KBM-7 (cell line): ENCODE measurements at regions not wholly inside any gene's neighbourhood (a gene's known extent, or its start where the extent isn't known, plus 50 kb on each side); places are given as distances from the start of the nearest gene placed in this dataset.
A peak's percentile ranks its signal among the peaks of the same experiment; 100 is the strongest.

Experiments used
- DNase-seq: peaks from one replicate; pipeline ENCODE4 v3.0.0-alpha.2; 2015
- in situ Hi-C: fragments of 300-500 bp; cut with MboI; formaldehyde crosslinking; loops from 2 replicates; pipeline ENCODE4 v1.14.3; 2020; ENCODE audit warnings: low sequenced_read_pairs, low pct_unique_long_range_greater_than_20kb, mixed read lengths

DNA sequence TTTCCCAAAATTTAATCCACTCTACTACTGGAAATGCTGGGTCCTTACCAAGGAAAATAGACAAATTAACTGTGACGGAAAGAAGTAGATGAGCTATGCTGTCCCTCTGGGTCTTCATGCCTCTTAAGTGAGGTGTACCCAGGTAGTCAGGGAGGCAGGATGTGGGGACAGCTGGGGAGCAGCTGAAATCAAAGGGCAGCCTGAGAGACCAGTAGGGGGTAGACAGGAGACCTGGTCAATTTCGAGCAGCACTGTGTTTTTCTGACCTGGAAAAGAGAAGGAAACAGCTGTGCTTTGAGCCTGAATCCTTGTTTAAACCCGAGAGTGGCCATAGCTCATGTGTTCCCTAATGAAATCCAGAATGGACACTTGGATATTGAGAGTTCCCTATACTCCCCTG is 587.3 kb downstream of the EFNB2 start:
- in situ Hi-C loops: no loop called here
- no peak for DNase-seq

DNA sequence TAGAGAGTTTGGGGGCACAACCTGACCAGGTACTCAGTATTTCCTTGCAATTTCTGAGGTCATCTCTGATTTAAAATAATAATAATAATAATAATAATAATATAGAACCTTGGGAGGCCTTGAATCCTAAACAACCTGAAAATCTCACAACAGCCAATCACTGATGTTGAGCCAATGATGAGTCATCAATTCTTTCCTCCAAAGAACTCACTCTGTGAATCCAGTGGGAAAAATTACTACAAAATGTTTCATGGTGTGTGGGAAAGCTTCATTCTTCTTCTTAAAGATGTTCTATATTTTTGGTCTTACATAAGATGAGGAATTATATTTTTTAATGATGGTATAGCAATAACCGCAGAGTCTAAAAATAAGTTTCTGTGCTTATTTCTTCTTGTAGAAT is 594.6 kb downstream of the EFNB2 start:
- DNase-seq: no peak
- in situ Hi-C loops: no loop called here

DNA sequence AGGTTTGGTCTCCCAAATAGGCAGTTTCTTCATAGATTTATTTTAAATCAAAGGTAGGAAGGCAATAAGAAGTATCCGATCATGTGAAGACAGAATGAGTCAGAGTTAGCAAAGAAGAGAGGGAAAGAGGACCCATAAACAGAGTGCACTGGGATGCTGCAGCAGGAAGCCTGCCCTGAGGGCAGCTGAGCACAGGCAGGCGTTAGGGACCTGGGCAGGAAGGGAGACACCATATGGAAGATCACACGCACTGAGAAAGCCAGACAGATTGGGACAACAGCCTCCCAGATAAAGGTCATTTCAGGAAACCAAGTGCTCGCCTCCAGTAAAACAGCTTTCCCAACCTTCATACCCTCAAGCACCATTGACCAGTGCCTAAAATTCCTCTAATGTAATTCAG is 598.0 kb downstream of the EFNB2 start:
- DNase-seq: no peak
- in situ Hi-C loops: no loop called here

DNA sequence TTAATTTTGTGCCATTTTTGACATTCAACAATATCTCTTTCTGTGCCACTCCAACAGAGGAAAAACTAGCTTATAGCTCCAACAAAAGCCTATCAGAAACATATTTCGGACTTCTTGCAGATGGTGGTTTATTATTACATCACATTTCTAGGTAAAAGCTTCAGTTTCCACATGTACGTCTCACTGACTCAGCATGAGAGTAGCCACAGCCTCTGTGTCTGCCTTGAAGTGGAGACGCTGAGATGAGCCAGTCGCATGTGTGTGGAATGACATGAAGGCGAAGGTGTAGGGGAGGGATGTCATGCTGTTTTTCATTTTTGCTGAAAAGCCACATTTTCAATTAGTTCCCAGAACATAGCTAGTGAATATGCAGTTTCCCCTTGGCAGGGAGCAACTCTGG is 598.6 kb downstream of the EFNB2 start:
- in situ Hi-C loops: no loop called here
- no peak for DNase-seq

DNA sequence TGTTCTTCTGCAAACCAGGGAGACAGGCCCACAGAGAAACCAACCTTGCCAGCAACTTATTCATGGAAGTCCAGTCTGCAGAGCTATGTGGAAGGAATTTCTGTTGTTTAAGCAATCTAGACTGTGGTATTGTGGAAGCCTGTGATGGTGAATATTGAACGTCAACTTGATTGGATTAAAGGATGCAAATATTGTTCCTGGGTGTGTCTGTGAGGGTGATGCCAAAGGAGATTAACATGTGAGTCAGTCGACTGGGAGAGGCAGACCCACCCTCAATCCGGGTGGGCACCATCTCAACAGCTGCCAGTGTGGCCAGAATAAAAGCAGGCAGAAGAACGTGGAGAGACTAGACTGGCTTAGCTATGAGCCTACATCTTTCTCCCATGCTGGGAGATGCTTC is 606.0 kb downstream of the EFNB2 start:
- no peak for DNase-seq
- in situ Hi-C loops: no loop called here

DNA sequence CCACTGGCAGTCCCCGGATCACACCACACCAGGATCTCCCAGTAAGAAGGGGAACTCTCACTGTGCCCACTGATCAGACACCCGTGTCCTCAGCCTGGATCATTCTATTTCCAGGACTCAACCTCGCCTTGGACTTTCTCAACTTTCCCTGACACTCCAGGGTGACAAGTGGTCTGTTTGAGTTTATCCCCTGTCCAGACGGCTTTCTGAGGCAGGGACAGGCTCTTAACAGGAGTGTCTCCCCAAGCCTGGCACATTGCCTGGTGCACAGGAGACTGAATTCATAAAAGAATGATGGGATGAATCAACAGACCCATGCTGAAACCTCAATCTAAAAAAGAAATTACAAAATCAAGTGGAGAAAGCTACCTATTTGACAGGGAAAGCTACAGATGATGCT is 606.6 kb downstream of the EFNB2 start:
- in situ Hi-C loops: no loop called here
- no peak for DNase-seq

DNA sequence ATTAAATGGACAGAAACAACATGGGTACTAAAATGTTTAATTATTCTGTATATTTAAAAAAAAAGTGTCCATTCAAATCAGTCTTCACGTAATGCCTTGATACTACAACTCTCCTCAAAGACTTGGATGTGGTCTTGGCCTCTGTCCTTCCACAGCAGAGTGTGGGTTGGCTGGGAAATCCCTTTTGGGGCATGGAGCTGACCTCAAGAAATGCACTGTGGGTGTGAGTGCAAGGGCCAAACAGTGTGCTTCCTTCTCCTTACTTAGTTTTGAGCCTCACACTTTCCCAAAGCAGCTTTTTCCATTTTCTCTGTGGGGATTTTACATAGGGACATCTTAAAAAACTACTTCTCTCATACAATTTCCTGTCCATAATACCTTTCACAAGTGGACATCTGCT is 607.4 kb downstream of the EFNB2 start:
- DNase-seq: no peak
- in situ Hi-C loops: no loop called here

DNA sequence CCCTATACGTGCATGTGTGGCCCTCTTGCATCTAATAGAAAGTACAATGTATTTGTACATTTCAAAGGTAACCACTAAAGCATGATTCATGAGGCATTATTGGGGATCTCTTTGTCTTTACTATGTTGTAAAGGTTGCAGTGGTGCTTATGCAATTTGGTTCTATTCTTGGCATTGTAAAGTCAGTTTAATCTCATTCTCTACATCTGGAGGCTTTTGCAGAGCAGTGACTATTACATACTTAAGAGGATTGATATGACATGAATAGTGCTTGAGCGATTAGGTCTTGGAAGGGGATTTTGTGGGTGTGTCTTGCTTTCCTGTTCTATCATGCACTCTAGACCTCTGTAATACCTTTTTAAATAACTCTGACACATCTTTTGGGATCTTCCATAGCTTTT is 610.0 kb downstream of the EFNB2 start:
- no peak for DNase-seq
- in situ Hi-C loops: no loop called here

DNA sequence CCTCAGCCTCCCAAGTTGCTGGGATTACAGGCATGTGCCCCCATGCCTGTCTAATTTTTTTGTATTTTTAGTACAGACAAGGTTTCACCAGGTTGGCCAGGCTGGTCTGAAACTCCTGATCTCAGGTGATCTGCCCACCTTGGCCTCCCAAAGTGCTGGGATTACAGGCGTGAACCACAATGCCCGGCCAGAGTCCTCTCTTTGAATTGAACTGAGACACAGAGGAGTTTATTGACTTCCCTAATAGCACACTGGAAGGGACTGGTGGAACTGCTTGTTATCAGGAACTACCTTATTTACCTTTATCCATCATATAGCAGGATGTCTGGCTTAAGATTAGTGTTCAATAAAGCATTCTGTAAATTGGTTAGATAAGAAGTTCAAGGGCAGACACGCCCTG is 613.8 kb downstream of the EFNB2 start:
- in situ Hi-C loops: no loop called here

DNA sequence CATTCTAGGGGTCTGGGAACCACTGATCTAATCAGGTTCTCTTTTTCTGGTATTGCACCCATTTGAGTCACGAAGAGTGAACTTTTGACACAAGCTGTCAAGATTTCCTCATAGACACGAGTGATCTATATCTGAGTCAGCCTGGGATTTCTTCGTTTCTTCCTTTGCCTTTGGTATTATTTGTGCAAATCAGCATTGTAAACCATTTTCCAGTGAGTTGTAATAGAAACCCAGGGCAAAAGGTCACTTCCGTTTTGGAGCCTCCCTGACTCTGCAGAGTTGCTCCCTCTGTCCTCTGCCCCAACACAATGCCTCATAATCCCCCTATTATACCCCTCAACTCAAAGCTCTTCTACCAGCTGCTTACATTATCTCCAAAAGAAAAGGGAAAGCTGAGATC is 615.1 kb downstream of the EFNB2 start:
- no peak for DNase-seq

More for the DNA sequence above, 613.8 kb downstream of the EFNB2 start:
- no peak for DNase-seq

DNA sequence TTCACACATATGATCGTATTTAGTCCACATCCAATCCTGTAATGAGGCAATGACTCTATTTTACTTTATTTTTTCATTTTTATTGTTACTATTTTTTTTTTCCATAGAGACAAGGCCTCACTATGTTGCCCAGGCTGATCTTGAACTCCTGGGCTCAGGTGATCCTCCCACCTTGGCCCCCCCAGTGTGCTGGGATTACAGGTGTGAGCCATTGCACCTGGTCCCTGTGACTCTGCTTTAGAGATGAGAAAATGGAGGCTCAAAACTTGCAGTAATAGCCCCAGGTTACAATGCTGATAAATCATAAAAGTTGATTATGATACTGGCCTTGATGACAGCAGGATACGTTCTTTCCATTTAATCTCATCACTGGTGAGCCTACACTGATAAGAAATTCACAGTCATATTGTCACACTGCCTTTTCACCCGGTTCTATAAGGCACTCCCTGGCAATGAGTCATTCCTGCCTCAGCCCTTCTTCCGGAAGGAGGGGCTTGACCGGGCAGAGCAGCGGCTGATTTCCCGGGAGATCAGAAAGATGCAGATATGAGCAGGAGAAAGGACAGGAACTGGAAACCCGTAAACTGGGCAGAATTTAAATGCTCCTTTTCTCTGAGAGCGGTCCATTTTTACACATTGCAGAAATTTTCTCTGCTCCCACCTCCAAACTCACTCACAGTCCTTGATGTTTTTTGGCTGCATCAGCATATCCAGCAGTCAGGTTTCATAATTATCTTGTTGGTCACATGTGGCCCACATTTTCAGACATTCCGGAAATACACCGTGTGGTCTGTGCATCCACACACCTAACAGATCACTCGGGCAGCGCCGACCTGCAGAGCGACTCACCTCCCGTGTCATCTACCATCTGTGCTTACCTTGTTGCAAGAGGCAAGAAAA is 616.4 kb downstream of the EFNB2 start:
- DNase-seq: no peak
- in situ Hi-C loops: no loop called here

More for the DNA sequence above, 615.1 kb downstream of the EFNB2 start:
- in situ Hi-C loops: no loop called here

DNA sequence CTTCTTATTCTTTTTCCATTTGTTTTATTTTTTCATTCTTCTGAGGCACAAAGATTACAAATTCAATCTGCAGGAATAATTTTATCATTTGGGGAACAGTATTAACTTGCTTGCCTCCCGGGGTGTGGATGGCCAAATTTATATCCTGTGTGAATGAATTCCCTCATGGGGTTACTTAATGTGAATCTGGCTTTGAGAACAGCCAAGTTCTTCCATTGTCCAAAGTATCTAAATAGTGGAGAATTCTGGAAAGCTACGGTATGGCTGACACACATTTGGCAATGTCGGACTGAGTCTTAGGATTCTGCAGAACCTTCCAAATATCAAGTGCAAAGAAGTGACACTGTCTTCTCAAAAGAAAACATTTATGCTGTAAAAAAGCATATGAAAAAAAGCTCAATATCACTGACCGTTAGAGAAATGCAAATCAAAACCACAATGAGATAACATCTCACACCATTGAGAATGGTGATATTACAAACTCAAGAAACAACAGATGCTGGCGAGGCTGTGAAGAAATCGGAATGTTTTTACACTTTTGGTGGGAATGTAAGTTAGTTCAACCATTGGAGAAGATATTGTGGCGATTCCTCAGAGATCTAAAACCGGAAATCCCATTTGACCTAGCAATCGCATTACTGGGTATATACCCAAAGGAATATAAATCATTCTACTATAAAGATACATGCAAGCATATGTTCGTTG is 620.2 kb downstream of the EFNB2 start:
- no peak for DNase-seq
- in situ Hi-C loops: no loop called here

DNA sequence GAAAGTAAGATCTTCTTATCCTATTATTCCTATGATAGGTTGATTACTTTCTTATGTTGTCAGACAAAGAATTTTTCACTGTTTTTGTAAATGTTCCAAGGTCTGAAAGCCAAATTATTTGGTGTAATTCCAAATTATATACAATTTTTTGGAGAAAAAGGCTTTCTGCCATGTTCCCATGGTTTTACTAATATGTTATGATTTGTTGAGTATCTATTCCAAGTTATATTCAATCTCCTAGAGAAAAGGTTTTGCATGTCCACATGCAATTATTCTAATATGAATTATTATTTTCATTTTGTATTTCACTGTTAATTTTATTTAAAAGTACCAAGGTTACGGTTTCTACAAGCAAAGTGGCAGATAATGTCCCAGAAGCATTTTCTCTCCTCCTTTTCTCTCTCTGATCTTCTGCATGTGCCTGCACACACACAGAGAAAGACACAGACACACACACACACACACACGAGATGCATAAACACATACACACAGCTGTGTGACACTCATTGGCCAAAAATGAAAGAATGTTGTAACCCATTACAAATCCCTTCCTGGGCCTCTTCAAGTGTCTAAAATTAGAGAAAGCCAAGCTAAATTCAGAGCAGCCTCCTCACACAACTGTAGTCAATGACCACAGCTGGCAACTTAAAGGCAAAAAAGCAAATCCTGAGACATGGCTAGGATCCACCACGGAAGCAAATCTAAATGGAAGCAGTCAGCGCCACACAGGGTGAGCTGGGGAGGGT is 621.0 kb downstream of the EFNB2 start:
- in situ Hi-C loops: no loop called here
- no peak for DNase-seq

DNA sequence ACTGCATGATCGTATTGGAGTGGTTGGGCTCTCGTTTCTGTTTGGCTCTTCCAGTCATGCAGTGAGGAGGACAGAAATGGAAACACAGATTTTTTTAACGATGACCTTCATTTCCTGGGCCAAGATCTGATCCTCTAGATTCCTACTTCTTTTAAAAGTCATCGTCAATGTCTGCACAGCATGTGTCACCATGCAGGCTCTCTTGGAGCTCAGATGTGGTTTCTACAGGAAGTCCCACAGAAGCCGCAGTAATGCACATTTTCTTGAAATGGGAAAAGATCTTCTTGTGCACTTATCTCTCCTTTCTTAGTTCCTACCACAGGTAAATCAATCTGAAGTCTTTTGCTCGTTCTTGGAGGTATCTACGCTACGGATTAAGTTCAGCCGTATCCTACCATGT is 626.9 kb downstream of the EFNB2 start:
- peak; percentile 59 for DNase-seq

DNA sequence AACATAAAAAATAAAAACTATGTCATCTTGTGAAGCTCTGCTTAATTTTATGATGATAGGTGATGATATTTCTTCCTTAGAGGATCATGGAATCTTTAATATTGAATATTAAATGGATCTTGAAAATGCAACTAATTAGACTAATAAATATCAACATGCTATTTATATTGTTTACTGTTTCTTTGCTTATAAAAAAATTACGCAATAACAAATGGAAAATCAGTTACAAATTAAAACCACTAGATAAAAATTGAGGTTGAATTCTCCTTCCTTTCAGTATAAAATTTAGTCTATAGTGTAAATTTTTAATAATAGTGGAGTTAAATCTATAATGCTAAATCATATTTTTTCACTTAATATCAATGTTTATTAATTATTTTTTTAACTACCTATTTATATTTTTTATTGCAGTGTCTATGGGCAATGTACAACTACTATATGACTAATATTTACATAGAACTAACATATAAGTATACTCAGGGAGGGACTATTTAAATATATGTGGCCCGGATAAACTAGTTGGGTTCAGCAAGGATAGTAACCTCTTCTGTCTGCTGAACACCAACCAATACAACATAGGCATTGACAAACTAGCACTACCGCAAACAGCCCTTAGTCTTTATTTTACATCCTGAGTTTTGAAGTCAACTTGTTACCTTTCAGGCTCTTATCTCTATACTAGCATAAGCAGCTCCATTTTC is 628.0 kb downstream of the EFNB2 start:
- in situ Hi-C loops: no loop called here
- DNase-seq: no peak

More for the DNA sequence above, 626.9 kb downstream of the EFNB2 start:
- in situ Hi-C loops: no loop called here

DNA sequence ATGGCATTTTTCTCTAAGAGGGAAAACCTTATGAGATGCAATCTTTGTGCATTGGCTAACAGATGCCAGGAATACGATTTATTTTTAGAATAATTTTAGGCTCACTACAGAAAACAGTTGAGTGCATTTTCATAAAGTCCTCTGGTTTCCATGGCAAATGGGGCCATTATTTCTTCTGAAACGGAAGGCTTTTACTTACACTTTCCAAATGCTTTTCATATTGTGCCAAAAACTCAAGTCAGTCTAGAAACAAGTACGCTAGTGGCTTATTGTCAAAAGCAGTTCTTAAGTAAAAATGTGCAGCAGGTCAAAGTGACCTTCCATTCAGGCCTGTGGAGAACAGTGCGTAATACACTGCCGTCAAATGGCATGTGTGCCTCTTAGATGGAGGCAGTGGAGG is 628.7 kb downstream of the EFNB2 start:
- DNase-seq: no peak
- in situ Hi-C loops: no loop called here

DNA sequence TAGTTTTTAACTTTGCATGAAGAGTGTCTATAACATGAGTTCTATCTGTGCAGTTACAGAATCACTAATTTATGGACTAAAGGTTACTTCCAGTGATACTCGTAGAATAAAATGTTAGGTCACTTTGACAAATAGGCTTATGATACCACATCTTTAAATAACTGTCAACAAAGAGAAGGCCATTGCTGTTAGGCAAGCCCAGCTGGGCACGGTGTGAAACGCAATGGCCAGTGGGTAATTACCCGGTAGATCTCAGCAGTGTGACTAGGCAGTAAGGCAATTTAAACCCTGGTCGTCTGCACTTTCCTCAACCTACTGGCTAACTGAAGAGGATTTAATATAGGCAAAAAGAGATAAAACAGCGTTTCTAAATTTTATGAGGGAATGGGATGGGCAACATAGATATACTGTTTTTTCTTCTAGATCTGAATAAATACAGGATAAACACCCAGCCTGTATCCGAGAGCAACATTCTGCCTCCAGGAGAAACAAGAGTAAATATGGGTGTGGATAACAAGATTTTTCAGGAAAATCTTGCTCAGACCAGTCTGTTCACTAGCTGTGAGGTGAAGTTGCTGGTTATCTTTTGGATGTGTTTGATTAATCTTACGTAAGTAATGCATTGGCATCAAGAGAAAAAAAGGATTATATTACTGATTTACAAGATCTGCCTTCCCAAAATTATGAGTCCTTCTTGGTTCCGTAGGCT is 631.3 kb downstream of the EFNB2 start:
- DNase-seq: no peak
- in situ Hi-C loops: no loop called here

DNA sequence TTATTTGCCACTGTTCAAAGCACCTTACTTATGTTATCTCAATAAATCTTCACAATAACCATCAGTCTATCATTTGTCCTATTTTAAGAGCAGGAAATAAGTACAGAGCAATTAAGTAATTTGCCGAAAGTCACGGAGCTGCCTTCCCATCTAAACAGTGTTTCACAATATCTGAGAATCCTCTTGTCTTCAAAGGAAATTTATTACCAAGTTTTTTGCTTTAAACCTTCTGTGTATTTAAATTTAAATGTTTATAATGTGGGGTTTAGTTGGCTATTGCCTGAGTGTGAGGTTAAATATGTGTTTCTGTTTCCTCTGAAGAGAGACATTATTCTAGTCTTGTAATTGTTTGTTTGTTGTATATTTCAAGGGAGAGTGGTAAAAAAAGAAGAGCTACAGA is 633.1 kb downstream of the EFNB2 start:
- in situ Hi-C loops: no loop called here
- no peak for DNase-seq

DNA sequence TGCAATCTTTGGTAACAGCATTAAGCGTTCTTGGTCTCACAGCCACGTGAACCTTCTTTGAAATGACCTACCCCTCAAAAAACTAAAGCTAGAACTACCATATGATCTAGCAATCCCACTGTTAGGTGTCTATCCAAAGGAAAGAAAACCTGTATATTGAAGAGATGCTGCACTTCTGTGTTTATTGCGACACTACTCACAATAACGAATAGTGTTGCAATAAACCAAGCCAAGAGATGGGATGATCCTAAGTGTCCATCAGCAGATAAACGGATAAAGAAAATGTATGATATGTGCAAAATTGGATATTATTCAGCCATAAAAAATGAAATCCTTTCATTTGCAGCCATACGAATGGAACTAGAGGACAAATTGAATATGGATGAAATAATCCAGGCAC is 637.9 kb downstream of the EFNB2 start:
- in situ Hi-C loops: no loop called here
- no peak for DNase-seq
